Spleen (tissue), 7 donors: ENCODE measurements at regions not wholly inside any gene's neighbourhood (a gene's known extent, or its start where the extent isn't known, plus 50 kb on each side); places are given as distances from the start of the nearest gene placed in this dataset.

Source experiments
- CTCF ChIP-seq, 11 experiments: fragments of 200-600 bp in 7 of 11; fragments of 450-650 bp in 4 of 11; sonication (generic) in 4 of 11; IDR thresholded peaks in 8 of 11; conservative IDR thresholded peaks in 3 of 11; 1 replicate in 7 of 11; 2 replicates in 4 of 11; pipeline versions ENCODE4 v1.4.0 to v1.8.0; 2016 to 2021; ENCODE audit warnings: antibody characterized with exemption in 11 of 11, inconsistent platforms in 4 of 11, mild to moderate bottlenecking in 1 of 11
- POLR2A ChIP-seq, 3 donors: fragments of 450-650 bp; IDR thresholded peaks; one replicate each; pipeline ENCODE4 v1.5.1; 2017; ENCODE audit warnings: antibody characterized with exemption in 3 of 3, mild to moderate bottlenecking in 1 of 3
- POLR2AphosphoS5 ChIP-seq, 3 donors: sonication (generic); formaldehyde crosslinking; IDR thresholded peaks; one replicate each; pipeline ENCODE4 v1.5.1; 2017; ENCODE audit warnings: antibody characterized with exemption in 3 of 3
- donor health status: DM: no; HTN: no; CAD: no; lungs with moderate emphysema.
- donor health status: DM: no; HTN: no; CAD: no.
- donor health status: DM: no; HTN: no; CAD: no.

DNA sequence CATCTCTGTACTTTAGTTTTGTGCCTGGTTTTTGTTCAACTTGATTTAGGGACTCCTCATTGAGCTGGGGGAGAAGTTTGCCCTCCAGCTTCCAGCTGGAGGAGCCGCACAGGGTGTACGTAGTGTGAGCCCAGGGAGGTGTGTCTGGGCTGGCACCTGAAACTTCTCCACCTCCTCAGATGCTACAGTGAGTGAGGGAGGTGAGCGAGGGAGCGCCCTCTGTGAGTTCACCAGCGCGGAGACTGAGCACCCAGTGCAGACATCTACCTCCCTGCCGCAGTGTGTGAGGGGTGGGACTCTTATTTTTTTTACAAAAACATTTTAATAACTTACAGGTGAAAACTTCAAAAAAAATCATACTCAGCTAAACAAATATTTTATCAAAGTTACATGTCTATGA is 204.2 kb upstream of the HS6ST1 start:
- TF ChIP-seq CTCF (IDR thresholded peaks at IDR 0.05 in 8 of 11, conservative IDR thresholded peaks at IDR 0.05 in 3 of 11) (no peak), POLR2AphosphoS5 (IDR thresholded peaks at IDR 0.05) (no peak), POLR2A (IDR thresholded peaks at IDR 0.05) (no peak)
